B cell (primary cell): ENCODE measurements at regions not wholly inside any gene's neighbourhood (a gene's known extent, or its start where the extent isn't known, plus 50 kb on each side); places are given as distances from the start of the nearest gene placed in this dataset.
A peak's percentile ranks its signal among the peaks of the same experiment; 100 is the strongest.
"Not testable (repeated sequence)": the region's sequence is repeated elsewhere in the genome, so short reads cannot be mapped to it uniquely, and the experiment has no call there.

Experiments used
- ATAC-seq: fragments of 200-7000 bp; cut with Tn5 transposase; one replicate; pipeline ENCODE4 v1.10.0; 2021; ENCODE audit warnings: low read depth, mild to moderate bottlenecking, moderate number of reproducible peaks, moderate library complexity
- CTCF ChIA-PET: fragments of 350-600 bp; sonication (Branson Sonifier 250); formaldehyde crosslinking; loops from one replicate; lab custom pipeline; 2021; ENCODE audit warnings: antibody characterized with exemption, inconsistent platforms; lab: Charles Lee
- POLR2A ChIA-PET: fragments of 350-600 bp; sonication (Branson Sonifier 250); formaldehyde crosslinking; loops from one replicate; lab custom pipeline; 2021; ENCODE audit warnings: antibody characterized with exemption; lab: Charles Lee
- DNase-seq: peaks from one replicate; pipeline ENCODE4 v3.0.0; 2013
- H2AFZ ChIP-seq: 2 replicates; pipeline ENCODE4 v1.6.1; 2012; ENCODE audit warnings: mild to moderate bottlenecking, low read depth, low read length; ENCODE audit not compliant: insufficient read depth, poor library complexity, severe bottlenecking
- H3K27ac ChIP-seq, 2 donors: 1 replicate in 1 of 2; 2 replicates in 1 of 2; pipeline ENCODE4 v1.5.1; 2012 to 2013; ENCODE audit warnings: low read length in 2 of 2, mild to moderate bottlenecking in 2 of 2, moderate library complexity in 1 of 2
- H3K27me3 ChIP-seq, 4 experiments: fragments of 200-600 bp in 1 of 4; sonication (generic) in 1 of 4; replicated peaks in 1 of 4; 1 replicate in 2 of 4; 2 replicates in 2 of 4; pipeline versions ENCODE4 v1.6.1 to v1.7.0; 2013 to 2016; ENCODE audit warnings: low read length in 3 of 4, mild to moderate bottlenecking in 2 of 4, mixed read lengths in 1 of 4, moderate library complexity in 1 of 4; ENCODE audit not compliant: insufficient read depth in 4 of 4, control insufficient read depth in 3 of 4; ENCODE audit errors: control extremely low read depth in 1 of 4
- H3K36me3 ChIP-seq, 2 experiments: replicated peaks in 1 of 2; 1 replicate in 1 of 2; 2 replicates in 1 of 2; pipeline versions ENCODE4 v1.6.1 to v1.7.1; 2013; ENCODE audit warnings: low read length in 1 of 2; ENCODE audit not compliant: insufficient read depth in 2 of 2, control insufficient read depth in 1 of 2; ENCODE audit errors: control extremely low read depth in 1 of 2, extremely low read depth in 1 of 2
- H3K4me1 ChIP-seq, 2 donors: fragments of 200-600 bp in 1 of 2; sonication (generic) in 1 of 2; 1 replicate in 1 of 2; 2 replicates in 1 of 2; pipeline versions ENCODE4 v1.5.1 to v1.6.1; 2013 to 2017; ENCODE audit warnings: low read length in 2 of 2; ENCODE audit not compliant: control insufficient read depth in 2 of 2, insufficient read depth in 2 of 2
- H3K4me2 ChIP-seq: replicated peaks from 2 replicates; pipeline ENCODE3; 2012; ENCODE audit warnings: mild to moderate bottlenecking, low read depth, low read length; ENCODE audit not compliant: poor library complexity, severe bottlenecking
- H3K4me3 ChIP-seq, 5 experiments: fragments of 200-600 bp in 1 of 5; sonication (generic) in 1 of 5; 1 replicate in 3 of 5; 2 replicates in 2 of 5; pipeline versions ENCODE4 v1.5.1 to v1.7.0; 2011 to 2016; ENCODE audit warnings: low read length in 4 of 5, mild to moderate bottlenecking in 4 of 5, low read depth in 2 of 5, control low read depth in 1 of 5, moderate library complexity in 1 of 5; ENCODE audit not compliant: insufficient read depth in 1 of 5; ENCODE audit errors: control extremely low read depth in 1 of 5, extremely low read depth in 1 of 5
- H3K79me2 ChIP-seq: fragments of 200-600 bp; sonication (generic); one replicate; pipeline ENCODE4 v1.6.0; 2016; ENCODE audit warnings: low read length; ENCODE audit not compliant: control insufficient read depth, insufficient read depth
- H3K9ac ChIP-seq: fragments of 200-600 bp; sonication (generic); 2 replicates; pipeline ENCODE4 v1.6.1; 2017; ENCODE audit warnings: mild to moderate bottlenecking, low read length, moderate library complexity
- H3K9me3 ChIP-seq, 3 donors: one replicate each; pipeline versions ENCODE4 v1.6.1 to v1.7.1; 2013; ENCODE audit warnings: low read length in 2 of 3; ENCODE audit not compliant: control insufficient read depth in 2 of 3, insufficient read depth in 1 of 3; ENCODE audit errors: control extremely low read depth in 1 of 3
- H4K20me1 ChIP-seq: 2 replicates; pipeline ENCODE4 v1.6.0; 2012; ENCODE audit warnings: mild to moderate bottlenecking, low read length; ENCODE audit not compliant: insufficient read depth, control insufficient read depth, poor library complexity, severe bottlenecking
- H3K27ac Mint-ChIP-seq: one replicate; pipeline ENCODE4 v1.8.0; 2021; ENCODE audit warnings: mixed read lengths
- H3K27me3 Mint-ChIP-seq: one replicate; pipeline ENCODE4 v1.8.0; 2021; ENCODE audit warnings: mixed read lengths
- H3K4me1 Mint-ChIP-seq: one replicate; pipeline ENCODE4 v1.8.0; 2021; ENCODE audit warnings: mixed read lengths
- H3K4me3 Mint-ChIP-seq: one replicate; pipeline ENCODE4 v1.8.0; 2021; ENCODE audit warnings: mixed read lengths
- H3K9me3 Mint-ChIP-seq: one replicate; pipeline ENCODE4 v1.8.0; 2022; ENCODE audit warnings: mixed read lengths; ENCODE audit not compliant: insufficient read depth
- CTCF ChIP-seq: fragments of 200-600 bp; IDR thresholded peaks from one replicate; pipeline ENCODE4 v1.8.0; 2022; ENCODE audit warnings: antibody characterized with exemption, mild to moderate bottlenecking
- EZH2 ChIP-seq: IDR thresholded peaks from 2 replicates; pipeline ENCODE4 v1.6.1; 2012; ENCODE audit warnings: borderline replicate concordance, low read depth, mild to moderate bottlenecking, moderate library complexity, low read length; ENCODE audit not compliant: insufficient read depth, poor library complexity, severe bottlenecking
- WGBS: methylation state at CpG from one replicate; pipeline ENCODE4 v1.1.5; 2013; ENCODE audit warnings: missing lambda C conversion rate; ENCODE audit not compliant: insufficient coverage; 5-methylcytosine and 5-hydroxymethylcytosine counted together
- intact Hi-C: fragments of 100-400 bp; cut with micrococcal nuclease; formaldehyde crosslinking; loops from one replicate; pipeline ENCODE4 v1.10.0; 2022

GRCh38 chr16:70014915-70015314 lies 63.8 kb downstream of the CLEC18A start:
- H3K4me3 ChIP-seq, H3K4me2 ChIP-seq, H3K4me1 Mint-ChIP-seq, H3K9ac ChIP-seq, H3K27me3 ChIP-seq, H3K4me1 ChIP-seq, H3K27ac ChIP-seq, DNase-seq, H3K79me2 ChIP-seq, POLR2A ChIA-PET, H3K9me3 Mint-ChIP-seq, ATAC-seq, H3K4me3 Mint-ChIP-seq, CTCF ChIA-PET, H3K36me3 ChIP-seq, H3K27ac Mint-ChIP-seq, H3K9me3 ChIP-seq, H4K20me1 ChIP-seq, H3K27me3 Mint-ChIP-seq, intact Hi-C loops, H2AFZ ChIP-seq: not testable (repeated sequence)
- WGBS, result 100% methylated on average over 2 of the region's 6 CpGs

GRCh38 chr16:70016751-70017150 lies 65.6 kb downstream of the CLEC18A start:
- H3K9me3 ChIP-seq, H3K27ac Mint-ChIP-seq, H3K4me1 ChIP-seq, H3K4me1 Mint-ChIP-seq, H3K9me3 Mint-ChIP-seq, H3K27ac ChIP-seq, H3K79me2 ChIP-seq, H3K4me3 ChIP-seq, H4K20me1 ChIP-seq, H3K27me3 ChIP-seq, ATAC-seq, DNase-seq, H2AFZ ChIP-seq, H3K4me3 Mint-ChIP-seq, H3K9ac ChIP-seq, POLR2A ChIA-PET, H3K4me2 ChIP-seq, intact Hi-C loops, CTCF ChIA-PET, H3K27me3 Mint-ChIP-seq: not testable (repeated sequence)
- WGBS, result no CpG with 5 or more reads among the region's 5 CpGs
- peaks cover 0 to 13% of the 10 kb centered on the region in 2 experiments for H3K36me3 ChIP-seq

- peak; percentile 44 for DNase-seq
- ChIA-PET CTCF (no interaction called here), POLR2A (no interaction called here)
- peak; percentile 93 for ATAC-seq
- Mint-ChIP-seq H3K27ac (no peak overlapping the region), H3K4me1 (peaks cover 2% of the 10 kb centered on the region), H3K4me3 (no peak overlapping the region), H3K9me3 (no peaks in the 10 kb centered on the region), H3K27me3 (no peaks in the 10 kb centered on the region)
- Histone ChIP-seq H3K4me2 (no peak overlapping the region), H3K9me3 (no peaks in the 10 kb centered on the region), H3K4me1 (no peaks in the 10 kb centered on the region), H3K9ac (no peak overlapping the region), H2AFZ (no peak overlapping the region), H3K27ac (no peak overlapping the region), H3K36me3 (peaks cover 0 to 16% of the 10 kb centered on the region in 2 experiments), H3K27me3 (no peaks in the 10 kb centered on the region), H3K79me2 (no peaks in the 10 kb centered on the region), H3K4me3 (no peak overlapping the region), H4K20me1 (no peaks in the 10 kb centered on the region)
- 22% methylated on average over 4 of the region's 6 CpGs for WGBS
- TF ChIP-seq CTCF (peak; percentile 25), EZH2 (no peak)
- intact Hi-C loops, result no loop called here
These were observed 67.1 kb downstream of the CLEC18A start for GRCh38 chr16:70018254-70018653.
